Mesendoderm (in vitro differentiated cells): ENCODE measurements at regions not wholly inside any gene's neighbourhood (a gene's known extent, or its start where the extent isn't known, plus 50 kb on each side); places are given as distances from the start of the nearest gene placed in this dataset.

Experiments
- DNase-seq: peaks from one replicate; pipeline ENCODE4 v3.0.0; 2013
- H2AK5ac ChIP-seq: 2 replicates; pipeline ENCODE4 v1.6.1; 2013; ENCODE audit warnings: low read length, inconsistent platforms
- H2BK120ac ChIP-seq: 2 replicates; pipeline ENCODE4 v1.6.1; 2013; ENCODE audit warnings: low read depth, mild to moderate bottlenecking, low read length, moderate library complexity, mixed read lengths
- H2BK15ac ChIP-seq: replicated peaks from 2 replicates; pipeline ENCODE4 v1.6.1; 2013; ENCODE audit warnings: low read depth, mild to moderate bottlenecking, moderate library complexity
- H2BK5ac ChIP-seq: 2 replicates; pipeline ENCODE4 v1.6.1; 2013; ENCODE audit warnings: low read length, inconsistent platforms
- H3K18ac ChIP-seq: 2 replicates; pipeline ENCODE4 v1.6.1; 2013; ENCODE audit warnings: mild to moderate bottlenecking, low read length, mixed read lengths
- H3K23ac ChIP-seq: one replicate; pipeline ENCODE4 v1.6.1; 2013; ENCODE audit warnings: low read length
- H3K27ac ChIP-seq: 2 replicates; pipeline ENCODE4 v1.5.1; 2013; ENCODE audit warnings: low read depth, mild to moderate bottlenecking, inconsistent platforms, low read length, moderate library complexity
- H3K27me3 ChIP-seq: 2 replicates; pipeline ENCODE4 v1.6.1; 2013; ENCODE audit warnings: low read length, control low read depth, mild to moderate bottlenecking, inconsistent platforms; ENCODE audit not compliant: insufficient read depth, poor library complexity
- H3K36me3 ChIP-seq: 2 replicates; pipeline ENCODE4 v1.6.1; 2013; ENCODE audit warnings: low read length, inconsistent platforms; ENCODE audit not compliant: control insufficient read depth, insufficient read depth
- H3K4ac ChIP-seq: one replicate; pipeline ENCODE4 v1.6.1; 2013; ENCODE audit warnings: low read depth, mild to moderate bottlenecking, low read length, moderate library complexity
- H3K4me1 ChIP-seq: 2 replicates; pipeline ENCODE4 v1.6.1; 2013; ENCODE audit warnings: low read depth, low read length, inconsistent platforms; ENCODE audit not compliant: control insufficient read depth
- H3K4me2 ChIP-seq: 2 replicates; pipeline ENCODE4 v1.6.1; 2013; ENCODE audit warnings: low read length
- H3K4me3 ChIP-seq: 2 replicates; pipeline ENCODE4 v1.5.1; 2013; ENCODE audit warnings: mild to moderate bottlenecking, low read length
- H3K56ac ChIP-seq: one replicate; pipeline ENCODE4 v1.6.1; 2013; ENCODE audit warnings: low read length
- H3K79me1 ChIP-seq: 2 replicates; pipeline ENCODE4 v1.6.1; 2013; ENCODE audit warnings: low read length, inconsistent platforms
- H3K79me2 ChIP-seq: 2 replicates; pipeline ENCODE4 v1.6.1; 2013; ENCODE audit warnings: mild to moderate bottlenecking, low read length; ENCODE audit not compliant: control insufficient read depth, insufficient read depth
- H3K9ac ChIP-seq: 2 replicates; pipeline ENCODE4 v1.6.1; 2013; ENCODE audit warnings: low read length, inconsistent platforms
- H4K5ac ChIP-seq: one replicate; pipeline ENCODE4 v1.6.1; 2013; ENCODE audit warnings: low read length
- H4K8ac ChIP-seq: one replicate; pipeline ENCODE4 v1.6.1; 2013; ENCODE audit warnings: low read depth, mild to moderate bottlenecking, control low read depth, low read length, moderate library complexity
- WGBS: extraction: QIAGEN DNeasy Blood & Tissue Kit; methylation state at CpG from one replicate; pipeline ENCODE4 v1.1.7; 2013; ENCODE audit warnings: low lambda C conversion rate, missing lambda C conversion rate; ENCODE audit not compliant: insufficient coverage; ENCODE audit errors: extremely low coverage; 5-methylcytosine and 5-hydroxymethylcytosine counted together

DNA sequence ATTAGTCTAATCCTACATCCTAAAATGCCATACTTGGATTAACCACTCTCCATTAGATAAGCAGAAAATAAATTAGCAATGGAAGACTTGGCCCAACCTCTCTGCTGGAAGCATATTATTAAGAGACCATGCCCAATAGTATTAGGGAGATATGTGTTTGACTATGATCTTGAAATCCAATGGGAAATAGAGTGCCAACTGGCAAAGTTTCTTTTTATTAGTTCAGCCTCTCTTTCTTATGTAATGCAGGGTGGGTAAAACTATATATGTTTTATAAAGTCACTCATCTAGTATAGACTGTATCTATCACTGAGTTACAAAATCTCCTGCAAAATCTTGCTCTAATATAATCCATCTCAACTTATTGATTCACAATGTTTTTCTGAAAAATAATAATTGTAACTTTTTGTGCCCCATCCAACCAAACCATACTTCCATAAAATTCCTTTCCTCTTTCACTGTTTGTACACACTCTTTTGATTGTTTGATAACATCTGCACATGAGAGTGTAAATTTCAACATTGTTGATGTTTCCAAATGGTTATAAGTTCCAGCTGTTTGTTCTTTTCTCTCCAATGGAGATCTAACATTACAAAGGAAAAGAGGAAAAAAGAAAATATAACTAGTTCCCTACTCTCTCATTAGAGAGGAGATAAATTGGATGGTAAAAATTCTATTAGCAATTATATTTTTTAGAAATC is 408.1 kb upstream of the ADGRL2 start:
- Histone ChIP-seq H2BK120ac (no peak overlapping the region), H3K4me3 (no peak overlapping the region), H3K79me1 (no peaks in the 10 kb centered on the region), H3K36me3 (no peaks in the 10 kb centered on the region), H3K4me2 (no peak overlapping the region), H4K5ac (no peak overlapping the region), H3K27ac (no peak overlapping the region), H3K23ac (no peak overlapping the region), H4K8ac (no peak overlapping the region), H3K18ac (no peak overlapping the region), H2BK15ac (no peak overlapping the region), H3K56ac (no peak overlapping the region), H3K4me1 (no peaks in the 10 kb centered on the region), H3K27me3 (no peaks in the 10 kb centered on the region), H3K9ac (no peak overlapping the region), H3K4ac (no peak overlapping the region), H2BK5ac (no peak overlapping the region), H3K79me2 (no peaks in the 10 kb centered on the region), H2AK5ac (no peak overlapping the region)
- no peak for DNase-seq

DNA sequence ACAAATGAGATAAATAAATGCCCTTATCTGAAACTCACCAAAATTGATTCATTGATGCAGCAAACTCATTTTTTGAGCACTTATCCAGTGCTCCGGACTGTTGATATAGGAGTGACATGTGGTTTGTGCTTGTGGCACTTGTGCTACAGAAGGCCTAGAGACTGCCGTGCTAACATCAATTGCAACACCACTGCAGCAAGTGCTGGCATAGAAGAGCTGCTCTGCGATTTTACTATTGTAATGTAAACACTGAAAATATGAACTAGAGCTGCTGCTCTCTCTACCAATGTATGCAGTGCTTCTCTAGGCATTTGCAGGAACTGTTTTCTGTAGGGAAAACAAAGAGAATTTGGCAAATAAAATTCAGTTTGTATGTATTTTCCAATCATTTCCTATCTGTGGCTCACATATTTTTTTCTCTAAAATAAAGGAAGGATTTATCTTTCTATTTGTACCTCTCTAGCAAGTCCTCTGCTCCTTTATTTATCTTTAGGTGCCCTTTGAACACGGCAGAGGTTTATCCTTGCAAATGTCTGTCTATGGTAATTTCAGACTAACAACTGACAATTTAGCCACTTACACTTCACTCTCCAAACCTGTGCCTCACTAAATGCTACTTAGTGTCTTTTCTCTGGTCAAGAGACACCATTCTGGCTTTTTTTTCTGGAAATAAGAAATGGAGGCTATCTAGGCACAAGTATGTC is 409.5 kb upstream of the ADGRL2 start:
- H3K79me1 ChIP-seq, result no peaks in the 10 kb centered on the region
- no peak overlapping the region for H3K27ac ChIP-seq

GRCh38 chr1:81388435-81388834 is 412.3 kb upstream of the ADGRL2 start:
- H3K56ac ChIP-seq, result no peak overlapping the region
- H3K4me3 ChIP-seq, result no peak overlapping the region
- H3K23ac ChIP-seq, result no peak overlapping the region
- H3K18ac ChIP-seq, result no peak overlapping the region
- H2BK120ac ChIP-seq, result no peak overlapping the region
- H3K4me1 ChIP-seq, result no peaks in the 10 kb centered on the region
- no peak overlapping the region for H2AK5ac ChIP-seq
- no peak for DNase-seq
- no peaks in the 10 kb centered on the region for H3K27me3 ChIP-seq
- H3K36me3 ChIP-seq, result no peaks in the 10 kb centered on the region
- no peak overlapping the region for H3K4me2 ChIP-seq
- H4K5ac ChIP-seq, result no peak overlapping the region
- H4K8ac ChIP-seq, result no peak overlapping the region
- no peak overlapping the region for H2BK5ac ChIP-seq
- H2BK15ac ChIP-seq, result no peak overlapping the region
- no peak overlapping the region for H3K9ac ChIP-seq
- H3K4ac ChIP-seq, result no peak overlapping the region
- no CpG with 5 or more reads among the region's 4 CpGs for WGBS
- no peaks in the 10 kb centered on the region for H3K79me1 ChIP-seq
- H3K27ac ChIP-seq, result no peak overlapping the region
- no peaks in the 10 kb centered on the region for H3K79me2 ChIP-seq

More for the DNA sequence above, 409.5 kb upstream of the ADGRL2 start:
- no CpG with 5 or more reads among the region's 4 CpGs for WGBS
- Histone ChIP-seq H3K4me1 (no peaks in the 10 kb centered on the region), H4K5ac (no peak overlapping the region), H3K56ac (no peak overlapping the region), H3K18ac (no peak overlapping the region), H2BK120ac (no peak overlapping the region), H3K4ac (no peak overlapping the region), H2AK5ac (no peak overlapping the region), H3K4me2 (no peak overlapping the region), H3K36me3 (no peaks in the 10 kb centered on the region), H3K4me3 (no peak overlapping the region), H3K79me2 (no peaks in the 10 kb centered on the region), H4K8ac (no peak overlapping the region), H2BK15ac (no peak overlapping the region), H3K9ac (no peak overlapping the region), H3K27me3 (no peaks in the 10 kb centered on the region), H2BK5ac (no peak overlapping the region), H3K23ac (no peak overlapping the region)
- DNase-seq, result no peak

DNA sequence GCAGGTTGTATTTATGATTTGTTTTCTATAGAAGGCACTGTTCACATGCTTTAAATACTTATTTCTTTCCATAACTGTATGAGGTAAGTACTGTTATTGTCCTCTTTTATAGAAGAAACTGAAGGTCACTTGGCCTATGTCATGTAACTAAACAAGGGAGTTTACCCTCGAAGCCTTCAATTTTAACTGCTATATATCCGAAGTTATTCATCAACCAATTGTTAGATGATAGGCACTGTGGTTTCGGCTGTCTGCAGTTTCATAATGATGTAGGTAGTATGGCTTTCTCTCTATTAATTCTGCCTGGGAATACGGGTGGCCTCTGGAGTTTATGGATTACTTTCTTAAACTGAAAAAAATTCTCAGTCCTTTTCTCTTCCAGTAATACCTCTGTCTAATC is 413.3 kb upstream of the ADGRL2 start:
- no peak for DNase-seq
- Histone ChIP-seq H3K9ac (no peak overlapping the region), H3K79me1 (no peaks in the 10 kb centered on the region), H2BK15ac (no peak overlapping the region), H4K5ac (no peak overlapping the region), H3K4me2 (no peak overlapping the region), H3K36me3 (no peaks in the 10 kb centered on the region), H2BK120ac (no peak overlapping the region), H4K8ac (no peak overlapping the region), H3K79me2 (no peaks in the 10 kb centered on the region), H3K4me1 (no peaks in the 10 kb centered on the region), H3K23ac (no peak overlapping the region), H2AK5ac (no peak overlapping the region), H3K4ac (no peak overlapping the region), H3K27ac (no peak overlapping the region), H3K56ac (no peak overlapping the region), H3K18ac (no peak overlapping the region), H2BK5ac (no peak overlapping the region), H3K27me3 (no peaks in the 10 kb centered on the region), H3K4me3 (no peak overlapping the region)
- no CpG with 5 or more reads among the region's 4 CpGs for WGBS

DNA sequence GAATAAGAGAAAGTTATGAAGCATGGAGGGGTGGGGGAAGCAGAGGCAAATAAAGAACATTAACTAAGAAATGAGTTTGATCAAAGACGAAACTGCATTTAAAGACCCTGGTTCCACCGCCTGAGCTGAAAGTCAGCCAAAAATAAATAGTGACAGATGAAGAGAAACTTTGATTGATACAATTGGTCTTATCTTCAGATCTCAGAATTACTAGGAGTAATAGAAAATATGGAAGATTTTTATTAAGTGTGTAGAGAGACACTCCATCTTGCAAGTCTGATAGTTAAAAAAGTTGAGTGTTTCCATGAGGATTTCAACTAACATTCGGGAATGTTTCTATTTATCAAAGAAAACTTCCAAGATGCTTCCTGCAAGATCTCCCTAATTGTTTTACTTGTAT is 418.2 kb upstream of the ADGRL2 start:
- Histone ChIP-seq H3K36me3 (no peaks in the 10 kb centered on the region), H4K5ac (no peak overlapping the region), H3K23ac (no peak overlapping the region), H3K4me2 (no peak overlapping the region), H3K56ac (no peak overlapping the region), H4K8ac (no peak overlapping the region), H3K27me3 (no peaks in the 10 kb centered on the region), H3K18ac (no peak overlapping the region), H3K9ac (no peak overlapping the region), H2BK15ac (no peak overlapping the region), H2BK5ac (no peak overlapping the region), H3K4me3 (no peak overlapping the region), H3K27ac (no peak overlapping the region), H2AK5ac (no peak overlapping the region), H2BK120ac (no peak overlapping the region), H3K4ac (no peak overlapping the region), H3K79me1 (no peaks in the 10 kb centered on the region), H3K79me2 (no peaks in the 10 kb centered on the region), H3K4me1 (no peaks in the 10 kb centered on the region)
- WGBS, result no CpG with 5 or more reads among the region's 3 CpGs
- DNase-seq, result no peak

- Histone ChIP-seq H3K27me3 (no peaks in the 10 kb centered on the region), H3K23ac (no peak overlapping the region), H4K5ac (no peak overlapping the region), H3K4me1 (no peaks in the 10 kb centered on the region), H3K36me3 (no peaks in the 10 kb centered on the region), H2BK5ac (no peak overlapping the region), H3K56ac (no peak overlapping the region), H3K4ac (no peak overlapping the region), H3K79me1 (no peaks in the 10 kb centered on the region), H2BK15ac (no peak overlapping the region), H3K4me3 (no peak overlapping the region), H2BK120ac (no peak overlapping the region), H3K9ac (no peak overlapping the region), H3K4me2 (no peak overlapping the region), H3K27ac (no peak overlapping the region), H2AK5ac (no peak overlapping the region), H4K8ac (no peak overlapping the region), H3K18ac (no peak overlapping the region), H3K79me2 (no peaks in the 10 kb centered on the region)
- DNase-seq, result no peak
- WGBS, result no CpG with 5 or more reads among the region's 5 CpGs
Measured at GRCh38 chr1:81381881-81382280, 418.9 kb upstream of the ADGRL2 start.
